C1 segment of cervical spinal cord (tissue), 14 donors: ENCODE measurements at regions not wholly inside any gene's neighbourhood (a gene's known extent, or its start where the extent isn't known, plus 50 kb on each side); places are given as distances from the start of the nearest gene placed in this dataset.

Experiments
- DNase-seq, 14 donors: peaks; one replicate each; lab custom pipeline; 2025; lab: John Stamatoyannopoulos, UW

- no peak for DNase-seq
These were observed 233.9 kb downstream of the RAB28 start for GRCh38 chr4:13250263-13250662.

DNA sequence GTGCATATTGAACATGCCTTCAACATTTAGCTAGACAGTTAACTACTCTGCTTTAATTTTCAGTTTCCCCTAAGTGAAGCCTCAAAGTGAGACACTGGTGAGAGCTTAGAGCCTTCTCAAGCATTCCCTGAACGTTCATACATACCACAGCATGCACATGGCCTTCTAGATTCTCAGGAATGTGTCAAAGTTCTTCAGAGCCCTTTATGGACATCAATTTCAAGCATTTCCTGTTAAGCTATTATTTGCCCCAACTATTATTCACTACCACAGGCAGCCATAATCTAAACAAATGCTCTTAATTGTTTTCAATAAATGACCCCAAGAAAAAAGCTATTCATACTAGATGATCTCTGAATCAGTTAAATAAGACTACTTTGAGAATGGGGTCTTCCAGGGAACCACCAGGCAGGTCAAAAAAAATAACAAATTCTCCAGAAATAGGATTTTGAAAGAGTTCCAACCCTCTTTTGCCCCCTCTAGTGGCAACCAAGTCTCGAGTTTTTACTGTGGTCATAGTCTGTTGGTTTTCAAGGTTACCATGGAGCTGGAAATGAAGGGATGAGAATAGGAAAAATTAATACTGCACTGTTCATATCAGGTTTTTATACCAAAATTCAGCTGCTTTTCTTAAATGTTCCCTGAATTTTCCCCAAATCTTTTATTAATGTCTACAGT is 235.4 kb downstream of the RAB28 start:
- DNase-seq, result no peak

DNA sequence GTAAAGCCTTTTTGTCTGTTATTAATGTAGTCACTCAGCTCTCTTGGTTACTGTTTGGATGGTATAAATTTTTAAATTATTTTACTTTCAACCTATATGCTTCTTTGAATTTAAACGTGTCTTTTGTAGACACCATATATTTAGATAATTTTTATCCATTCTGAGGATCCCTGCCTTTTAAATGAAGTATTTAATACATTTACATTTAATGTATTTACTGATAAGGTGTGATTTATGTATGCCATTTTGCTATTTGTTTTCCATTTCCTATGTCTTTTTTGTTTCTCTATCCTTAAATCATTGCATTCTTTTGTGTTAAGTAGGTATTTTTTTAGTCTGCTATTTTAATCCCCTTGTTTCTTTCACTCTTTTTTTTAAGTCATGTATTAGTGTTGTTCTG is 238.0 kb downstream of the RAB28 start:
- DNase-seq, result no peak

DNA sequence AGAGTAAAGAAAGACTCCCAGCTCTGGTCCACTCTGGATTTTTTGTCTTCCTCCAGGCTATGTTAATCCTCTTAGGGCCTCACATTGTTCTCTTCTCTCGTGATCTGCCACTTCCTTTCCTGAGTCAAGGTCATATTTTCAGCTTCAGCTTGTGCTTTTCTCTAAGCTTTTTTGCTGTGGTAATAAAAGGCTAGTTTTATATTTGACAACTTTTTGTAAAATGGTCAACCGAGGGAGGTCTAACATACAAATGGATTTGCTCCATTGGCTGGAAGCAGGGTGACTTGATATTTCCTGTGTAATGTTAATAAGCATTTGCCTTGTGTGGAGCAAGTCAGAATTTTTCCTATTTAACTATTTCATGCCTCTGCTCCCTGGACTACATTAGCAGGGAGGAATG is 239.7 kb downstream of the RAB28 start:
- DNase-seq, result no peak

GRCh38 chr4:13243152-13243551 is 241.0 kb downstream of the RAB28 start:
- DNase-seq, result no peak

- DNase-seq, result no peak
These were observed 244.1 kb downstream of the RAB28 start for GRCh38 chr4:13240066-13240465.

- DNase-seq, result no peak
These were observed 245.2 kb downstream of the RAB28 start for GRCh38 chr4:13238936-13239335.

- no peak for DNase-seq
These were observed 247.7 kb downstream of the RAB28 start for GRCh38 chr4:13236485-13236884.

- no peak for DNase-seq
These were observed 250.4 kb downstream of the RAB28 start for GRCh38 chr4:13233755-13234154.

GRCh38 chr4:13219971-13220370 is 264.2 kb downstream of the RAB28 start:
- DNase-seq, result no peak

DNA sequence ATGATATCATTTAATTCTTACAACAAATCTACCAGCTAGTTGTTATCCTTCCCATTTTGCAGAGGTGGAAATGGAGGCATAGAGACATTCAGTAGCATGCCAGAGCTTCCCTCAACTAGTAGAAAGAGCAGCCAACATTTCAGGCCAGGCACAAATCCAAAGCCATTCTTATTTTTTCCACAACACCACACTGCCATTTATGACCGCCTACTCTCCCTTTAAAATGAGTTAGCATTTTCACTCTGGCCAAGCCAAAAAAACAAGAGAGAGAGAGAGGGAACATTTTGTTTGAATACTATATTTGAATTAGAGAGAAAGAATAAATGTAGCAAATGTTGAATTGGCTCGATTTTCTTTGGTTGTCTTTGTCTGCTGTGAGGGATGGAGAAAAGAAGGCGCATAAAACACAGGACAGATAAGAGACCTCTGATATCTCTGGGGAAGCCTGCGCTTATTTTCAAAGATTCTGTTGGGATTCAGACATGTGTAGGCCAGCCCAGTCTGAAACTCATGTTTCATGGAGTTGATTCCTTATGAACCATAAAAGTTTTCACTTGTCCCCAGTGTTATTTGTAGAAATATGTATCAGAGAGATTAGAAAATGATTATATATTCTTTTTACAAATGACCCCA is 265.7 kb downstream of the RAB28 start:
- peak in 3 of 14 donors; percentile 0 to 3 (median 2) for DNase-seq

DNA sequence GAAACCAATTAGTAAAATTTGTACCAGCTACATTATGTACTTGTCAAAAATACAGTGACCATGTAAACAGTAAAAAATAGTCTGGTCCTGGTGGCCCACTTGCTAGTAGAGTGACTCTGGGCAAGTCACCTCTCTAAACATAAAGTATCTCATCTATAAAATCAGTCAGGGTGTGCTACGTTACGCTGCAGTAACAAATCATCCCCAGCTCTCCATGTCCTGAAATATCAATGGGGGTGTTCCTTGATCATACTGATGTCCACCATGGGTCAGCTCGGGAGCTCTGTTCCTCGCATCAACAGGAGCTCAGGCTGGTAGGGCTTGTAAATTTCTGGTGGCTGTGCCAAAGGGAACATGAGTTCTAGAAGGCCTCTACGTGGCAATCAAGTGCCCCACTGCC is 268.6 kb downstream of the RAB28 start:
- DNase-seq, result no peak

GRCh38 chr4:13212936-13213335 is 271.2 kb downstream of the RAB28 start:
- no peak for DNase-seq

DNA sequence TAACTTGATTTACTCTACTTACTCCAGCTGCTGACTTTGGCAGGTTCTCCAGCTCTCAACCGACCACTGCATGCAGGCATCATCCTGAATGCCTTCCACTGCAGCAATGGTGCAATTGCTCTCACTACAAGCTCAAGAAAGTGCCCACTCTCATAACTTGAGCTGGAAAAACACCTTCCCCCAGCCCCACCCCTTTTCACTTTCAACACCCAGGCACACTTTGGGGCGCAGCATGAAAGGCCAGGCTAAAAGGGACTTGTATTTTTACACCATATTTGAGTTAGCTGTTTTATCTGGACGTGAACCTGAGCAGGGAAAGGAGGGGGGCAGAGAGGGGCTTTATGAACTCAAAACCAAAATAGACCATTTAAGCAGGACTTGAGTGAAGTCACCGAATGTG is 274.5 kb downstream of the RAB28 start:
- DNase-seq, result no peak

- DNase-seq, result no peak
These were observed 275.5 kb downstream of the RAB28 start for GRCh38 chr4:13208558-13209193.

GRCh38 chr4:13207226-13207625 is 276.9 kb downstream of the RAB28 start:
- DNase-seq, result no peak

- no peak for DNase-seq
These were observed 281.0 kb downstream of the RAB28 start for GRCh38 chr4:13203101-13203500.

- no peak for DNase-seq
These were observed 281.4 kb downstream of the RAB28 start for GRCh38 chr4:13202701-13203100.

GRCh38 chr4:13201241-13201640 is 282.9 kb downstream of the RAB28 start:
- no peak for DNase-seq

DNA sequence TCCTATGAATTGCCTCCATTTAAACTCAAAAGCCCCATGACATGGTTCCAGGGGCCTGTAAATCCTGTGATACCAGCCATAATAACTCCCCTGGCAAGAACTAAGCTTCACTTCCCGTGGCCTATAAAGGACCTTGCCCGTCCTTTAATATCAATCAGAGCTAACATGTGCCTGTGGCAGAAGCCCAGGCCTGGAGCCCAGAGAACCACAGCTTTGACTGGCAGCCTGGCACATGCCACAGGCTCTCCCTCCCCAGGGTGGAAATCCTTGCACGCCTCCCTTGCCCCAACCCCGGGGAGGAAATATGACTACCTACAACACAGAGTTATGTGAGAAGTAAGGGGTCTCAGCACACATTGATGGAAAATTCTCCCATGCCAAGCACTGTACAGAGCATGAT is 287.4 kb downstream of the RAB28 start:
- no peak for DNase-seq

DNA sequence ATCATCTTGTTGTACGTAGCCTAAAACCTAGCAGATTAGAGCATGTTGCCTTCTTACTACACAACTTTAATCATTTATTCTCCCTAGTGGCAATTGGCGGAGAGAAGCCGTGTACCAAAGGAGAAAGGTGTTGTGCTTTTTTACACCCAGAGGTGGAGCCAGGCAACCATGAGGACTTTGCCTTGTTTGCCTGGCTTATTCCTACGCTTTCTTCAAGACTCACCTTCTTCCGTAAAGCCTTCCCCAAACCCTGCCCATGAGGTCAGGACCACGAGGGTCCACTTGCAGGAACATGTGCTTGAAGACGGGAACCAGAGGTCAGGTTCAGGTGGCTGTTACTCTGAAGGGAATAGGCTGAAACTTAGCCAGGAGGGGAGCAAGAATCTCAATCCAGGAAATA is 290.5 kb downstream of the RAB28 start:
- no peak for DNase-seq

GRCh38 chr4:13190093-13190721 is 293.9 kb downstream of the RAB28 start:
- no peak for DNase-seq

GRCh38 chr4:13184199-13184598 is 299.9 kb downstream of the RAB28 start:
- DNase-seq, result no peak
